PC-9 (cell line): ENCODE measurements at regions not wholly inside any gene's neighbourhood (a gene's known extent, or its start where the extent isn't known, plus 50 kb on each side); places are given as distances from the start of the nearest gene placed in this dataset.

Experiments
- BruUV-seq: library from RNA; stranded (reverse); fragments of 400-500 nt; replicated peaks from 2 replicates; lab custom pipeline; 2021; lab: Mats Ljungman, UMichigan
- CTCF ChIA-PET: fragments of 300-600 bp; sonication (Branson Sonifier 250); formaldehyde crosslinking; loops from one replicate; lab custom pipeline; 2022; ENCODE audit warnings: antibody characterized with exemption; lab: Charles Lee
- POLR2A ChIA-PET: fragments of 300-600 bp; sonication (Branson Sonifier 250); formaldehyde crosslinking; loops from one replicate; lab custom pipeline; 2022; ENCODE audit warnings: antibody characterized with exemption; ENCODE audit not compliant: unreplicated experiment; lab: Charles Lee
- DNase-seq, 2 experiments: peaks; one replicate each; pipeline versions ENCODE4 v3.0.0 to v3.0.0-alpha.2; 2015 to 2022; ENCODE audit warnings: mixed read lengths in 1 of 2
- H2AFZ ChIP-seq: fragments of 200-600 bp; sonication (generic); 2 replicates; pipeline ENCODE4 v1.8.1; 2017; ENCODE audit warnings: antibody characterized with exemption
- H3F3A ChIP-seq: fragments of 200-600 bp; sonication (generic); 2 replicates; pipeline ENCODE4 v1.8.1; 2017; ENCODE audit warnings: antibody characterized with exemption, mild to moderate bottlenecking, low read depth; ENCODE audit not compliant: insufficient read depth
- H3K27ac ChIP-seq: fragments of 200-600 bp; sonication (generic); 2 replicates; pipeline ENCODE4 v1.6.1; 2016; ENCODE audit warnings: mixed run types
- H3K27me3 ChIP-seq: fragments of 200-600 bp; sonication (generic); 2 replicates; pipeline ENCODE4 v1.6.1; 2016; ENCODE audit warnings: low read depth, mixed run types; ENCODE audit not compliant: insufficient read depth
- H3K36me3 ChIP-seq: fragments of 200-600 bp; sonication (generic); 2 replicates; pipeline ENCODE4 v1.6.1; 2016; ENCODE audit warnings: low read depth, mixed run types
- H3K4me1 ChIP-seq: fragments of 200-600 bp; sonication (generic); replicated peaks from 2 replicates; pipeline ENCODE4 v1.6.1; 2016; ENCODE audit warnings: mixed run types; ENCODE audit not compliant: insufficient read depth
- H3K4me2 ChIP-seq: fragments of 200-600 bp; sonication (generic); 2 replicates; pipeline ENCODE4 v1.6.1; 2017; ENCODE audit warnings: mixed run types
- H3K4me3 ChIP-seq: fragments of 200-600 bp; sonication (generic); 2 replicates; pipeline ENCODE4 v1.6.1; 2016; ENCODE audit warnings: mixed run types
- H3K79me2 ChIP-seq: fragments of 200-600 bp; sonication (generic); 2 replicates; pipeline ENCODE4 v1.6.1; 2017; ENCODE audit warnings: low read depth, mixed run types
- H3K9me2 ChIP-seq: fragments of 200-600 bp; sonication (generic); 2 replicates; pipeline ENCODE4 v1.8.1; 2017; ENCODE audit warnings: mild to moderate bottlenecking; ENCODE audit not compliant: insufficient read depth
- H3K9me3 ChIP-seq: fragments of 200-600 bp; sonication (generic); 2 replicates; pipeline ENCODE4 v1.8.1; 2016; ENCODE audit warnings: low read depth; ENCODE audit not compliant: insufficient read depth
- H4K20me1 ChIP-seq: fragments of 200-600 bp; sonication (generic); 2 replicates; pipeline ENCODE4 v1.8.1; 2017; ENCODE audit not compliant: insufficient read depth
- CTCF ChIP-seq: fragments of 200-600 bp; sonication (generic); conservative IDR thresholded peaks from 2 replicates; pipeline ENCODE4 v1.6.1; 2017; ENCODE audit warnings: mixed run types, antibody characterized with exemption, mild to moderate bottlenecking, moderate library complexity
- EZH2 ChIP-seq: fragments of 200-600 bp; sonication (generic); IDR thresholded peaks from 2 replicates; pipeline ENCODE4 v1.8.0; 2017; ENCODE audit warnings: antibody characterized with exemption, low read depth
- intact Hi-C: fragments of 100-400 bp; cut with micrococcal nuclease; formaldehyde crosslinking; loops from one replicate; pipeline ENCODE4 v1.10.0; 2022; ENCODE audit not compliant: unreplicated experiment

- H2AFZ ChIP-seq: no peak overlapping the region
- TF ChIP-seq EZH2: no peak
- TF ChIP-seq CTCF: no peak
- no peaks in the 10 kb centered on the region for H3F3A ChIP-seq
- CTCF ChIA-PET: no interaction called here
- intact Hi-C loops: no loop called here
- H3K27ac ChIP-seq: no peak overlapping the region
- no TSS peak for BruUV-seq
- no peaks in the 10 kb centered on the region for H4K20me1 ChIP-seq
- H3K9me2 ChIP-seq: no peaks in the 10 kb centered on the region
- POLR2A ChIA-PET: no interaction called here
- no peaks in the 10 kb centered on the region for H3K79me2 ChIP-seq
- no peaks in the 10 kb centered on the region for H3K4me1 ChIP-seq
- no peaks in the 10 kb centered on the region for H3K9me3 ChIP-seq
- H3K4me3 ChIP-seq: no peak overlapping the region
- DNase-seq: no peak
- H3K27me3 ChIP-seq: no peaks in the 10 kb centered on the region
- no peak overlapping the region for H3K4me2 ChIP-seq
- H3K36me3 ChIP-seq: no peaks in the 10 kb centered on the region
These were observed 143.3 kb upstream of the RADX start for GRCh38 chrX:106468433-106468832.

- intact Hi-C loops: loop anchor here (10.0 kb wide), 2 partner anchors 315 to 395 kb away; no protein-coding TSS in a partner anchor
- Histone ChIP-seq H3K4me1 (no peaks in the 10 kb centered on the region), H3K4me2 (no peak overlapping the region), H3K27ac (no peak overlapping the region), H3K79me2 (no peaks in the 10 kb centered on the region), H3K9me3 (no peaks in the 10 kb centered on the region), H3K27me3 (no peaks in the 10 kb centered on the region), H3F3A (no peaks in the 10 kb centered on the region), H3K36me3 (no peaks in the 10 kb centered on the region), H2AFZ (no peak overlapping the region), H3K4me3 (no peak overlapping the region), H4K20me1 (no peaks in the 10 kb centered on the region), H3K9me2 (no peaks in the 10 kb centered on the region)
- no peak for DNase-seq
- TF ChIP-seq EZH2: no peak
- TF ChIP-seq CTCF: no peak
- CTCF ChIA-PET: no interaction called here
- POLR2A ChIA-PET: no interaction called here
- no TSS peak for BruUV-seq
These were observed 131.9 kb upstream of the RADX start for GRCh38 chrX:106479920-106480319.

- no peaks in the 10 kb centered on the region for H3F3A ChIP-seq
- no peak overlapping the region for H3K4me2 ChIP-seq
- H3K4me1 ChIP-seq: no peaks in the 10 kb centered on the region
- H3K9me3 ChIP-seq: no peaks in the 10 kb centered on the region
- H3K36me3 ChIP-seq: no peaks in the 10 kb centered on the region
- no peaks in the 10 kb centered on the region for H3K27me3 ChIP-seq
- TF ChIP-seq CTCF: peak; percentile 84
- TF ChIP-seq EZH2: no peak
- peak; percentile 20 to 40 for DNase-seq
- H4K20me1 ChIP-seq: no peaks in the 10 kb centered on the region
- intact Hi-C loops: loop anchor here (10.0 kb wide), 2 partner anchors 313 to 393 kb away; no protein-coding TSS in a partner anchor
- no peaks in the 10 kb centered on the region for H3K79me2 ChIP-seq
- H3K9me2 ChIP-seq: no peaks in the 10 kb centered on the region
- no peak overlapping the region for H2AFZ ChIP-seq
- no peak overlapping the region for H3K4me3 ChIP-seq
- BruUV-seq: no TSS peak
- H3K27ac ChIP-seq: no peak overlapping the region
- ChIA-PET CTCF (no interaction called here), POLR2A (no interaction called here)
These were observed 130.4 kb upstream of the RADX start for GRCh38 chrX:106481341-106481740.
